ENCODE measurements at regions not wholly inside any gene's neighbourhood (a gene's known extent, or its start where the extent isn't known, plus 50 kb on each side); places are given as distances from the start of the nearest gene placed in this dataset.

DNA sequence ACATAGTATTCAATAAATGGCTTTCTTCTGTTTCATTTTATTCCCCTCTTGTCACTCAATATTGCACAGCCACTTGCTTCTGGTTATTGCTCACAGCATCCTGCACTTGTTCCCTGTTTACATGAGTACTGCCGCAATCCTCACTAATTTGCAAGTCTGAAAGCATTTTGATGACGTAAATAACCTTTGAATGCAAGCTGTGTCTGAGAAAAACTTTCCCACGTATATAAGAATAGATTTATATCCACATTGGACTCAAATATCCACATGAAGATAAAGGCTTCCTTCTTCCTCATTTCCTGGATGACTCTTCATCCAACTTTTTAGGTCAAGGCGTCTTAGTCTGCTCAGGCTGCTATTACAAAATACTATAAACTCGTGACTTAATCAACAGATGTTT is 88.2 kb upstream of the DAP start:
- Histone ChIP-seq H3K9me3 (no peaks in the 10 kb centered on the region), H3K4me3 (no peak overlapping the region), H3K36me3 (no peaks in the 10 kb centered on the region), H3K27ac (no peak overlapping the region), H3K27me3 (no peaks in the 10 kb centered on the region), H3K4me1 (peaks cover 4% of the 10 kb centered on the region)
- no peak for DNase-seq (ENCODE audit: low spot score in 2 of 2)
- no peak for TF ChIP-seq POLR2AphosphoS5 (IDR thresholded peaks at IDR 0.05)
- TF ChIP-seq EP300 (IDR thresholded peaks at IDR 0.05), result no peak
- TF ChIP-seq POLR2A (IDR thresholded peaks at IDR 0.05), result no peak
- TF ChIP-seq, protein P1, sequence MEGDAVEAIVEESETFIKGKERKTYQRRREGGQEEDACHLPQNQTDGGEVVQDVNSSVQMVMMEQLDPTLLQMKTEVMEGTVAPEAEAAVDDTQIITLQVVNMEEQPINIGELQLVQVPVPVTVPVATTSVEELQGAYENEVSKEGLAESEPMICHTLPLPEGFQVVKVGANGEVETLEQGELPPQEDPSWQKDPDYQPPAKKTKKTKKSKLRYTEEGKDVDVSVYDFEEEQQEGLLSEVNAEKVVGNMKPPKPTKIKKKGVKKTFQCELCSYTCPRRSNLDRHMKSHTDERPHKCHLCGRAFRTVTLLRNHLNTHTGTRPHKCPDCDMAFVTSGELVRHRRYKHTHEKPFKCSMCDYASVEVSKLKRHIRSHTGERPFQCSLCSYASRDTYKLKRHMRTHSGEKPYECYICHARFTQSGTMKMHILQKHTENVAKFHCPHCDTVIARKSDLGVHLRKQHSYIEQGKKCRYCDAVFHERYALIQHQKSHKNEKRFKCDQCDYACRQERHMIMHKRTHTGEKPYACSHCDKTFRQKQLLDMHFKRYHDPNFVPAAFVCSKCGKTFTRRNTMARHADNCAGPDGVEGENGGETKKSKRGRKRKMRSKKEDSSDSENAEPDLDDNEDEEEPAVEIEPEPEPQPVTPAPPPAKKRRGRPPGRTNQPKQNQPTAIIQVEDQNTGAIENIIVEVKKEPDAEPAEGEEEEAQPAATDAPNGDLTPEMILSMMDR (IDR thresholded peaks at IDR 0.05), result no peak
- WGBS, result 66% methylated on average over 5 of the region's 5 CpGs

DNA sequence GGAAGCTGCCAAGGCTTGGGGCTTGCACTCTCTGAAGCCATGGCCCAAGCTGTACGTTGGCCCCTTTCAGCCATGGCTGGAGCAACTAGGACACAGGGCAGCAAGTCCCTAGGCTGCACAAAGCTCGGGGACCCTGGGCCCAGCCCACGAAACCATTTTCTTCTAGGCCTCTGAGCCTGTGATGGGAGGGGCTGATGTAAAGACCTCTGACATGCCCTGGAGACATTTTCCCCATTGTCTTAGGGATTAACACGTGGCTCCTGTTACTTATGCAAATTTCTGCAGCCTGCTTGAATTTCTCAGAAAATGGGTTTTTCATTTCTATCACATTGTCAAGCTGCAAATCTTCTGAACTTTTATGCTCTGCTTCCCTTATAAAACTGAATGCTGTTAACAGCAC is 83.0 kb upstream of the DAP start:
- no peaks in the 10 kb centered on the region for H3K36me3 ChIP-seq
- H3K9me3 ChIP-seq, result no peaks in the 10 kb centered on the region
- TF ChIP-seq EP300 (IDR thresholded peaks at IDR 0.05) (no peak), POLR2AphosphoS5 (IDR thresholded peaks at IDR 0.05) (no peak), POLR2A (IDR thresholded peaks at IDR 0.05) (no peak)
- TF ChIP-seq, protein P1 (IDR thresholded peaks at IDR 0.05), result no peak
- no peak overlapping the region for H3K27ac ChIP-seq
- no peak for DNase-seq (ENCODE audit: low spot score in 2 of 2)
- no peaks in the 10 kb centered on the region for H3K4me1 ChIP-seq
- 76% methylated on average over 4 of the region's 4 CpGs for WGBS
- no peak overlapping the region for H3K4me3 ChIP-seq
- H3K27me3 ChIP-seq, result peaks cover 2% of the 10 kb centered on the region

DNA sequence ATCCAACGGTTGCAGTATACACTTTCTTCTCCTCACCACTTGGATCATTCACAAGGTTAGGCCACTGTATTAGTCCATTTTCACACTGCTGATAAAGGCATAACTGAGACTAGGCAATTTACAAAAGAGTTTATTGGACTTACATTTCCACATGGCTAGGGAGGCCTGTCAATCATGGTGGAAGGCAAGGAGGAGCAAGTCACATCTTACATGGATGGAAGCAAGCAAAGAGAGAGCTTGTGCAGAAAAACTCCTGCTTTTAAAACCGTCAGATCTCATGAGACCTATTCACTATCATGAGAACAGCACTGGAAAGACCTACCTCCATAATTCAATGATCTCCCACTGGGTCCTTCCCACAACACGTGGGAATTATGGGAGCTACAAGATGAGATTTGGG is 81.8 kb upstream of the DAP start:
- DNase-seq (ENCODE audit: low spot score in 2 of 2), result no peak
- Histone ChIP-seq H3K36me3 (no peaks in the 10 kb centered on the region), H3K4me1 (no peaks in the 10 kb centered on the region), H3K27ac (no peak overlapping the region), H3K4me3 (no peak overlapping the region), H3K9me3 (no peaks in the 10 kb centered on the region), H3K27me3 (peaks cover 4% of the 10 kb centered on the region)
- WGBS, result 94% methylated on average over 3 of the region's 3 CpGs
- TF ChIP-seq, protein P1 (IDR thresholded peaks at IDR 0.05), result no peak
- TF ChIP-seq POLR2A (IDR thresholded peaks at IDR 0.05), result no peak
- TF ChIP-seq EP300 (IDR thresholded peaks at IDR 0.05), result no peak
- TF ChIP-seq POLR2AphosphoS5 (IDR thresholded peaks at IDR 0.05), result no peak

DNA sequence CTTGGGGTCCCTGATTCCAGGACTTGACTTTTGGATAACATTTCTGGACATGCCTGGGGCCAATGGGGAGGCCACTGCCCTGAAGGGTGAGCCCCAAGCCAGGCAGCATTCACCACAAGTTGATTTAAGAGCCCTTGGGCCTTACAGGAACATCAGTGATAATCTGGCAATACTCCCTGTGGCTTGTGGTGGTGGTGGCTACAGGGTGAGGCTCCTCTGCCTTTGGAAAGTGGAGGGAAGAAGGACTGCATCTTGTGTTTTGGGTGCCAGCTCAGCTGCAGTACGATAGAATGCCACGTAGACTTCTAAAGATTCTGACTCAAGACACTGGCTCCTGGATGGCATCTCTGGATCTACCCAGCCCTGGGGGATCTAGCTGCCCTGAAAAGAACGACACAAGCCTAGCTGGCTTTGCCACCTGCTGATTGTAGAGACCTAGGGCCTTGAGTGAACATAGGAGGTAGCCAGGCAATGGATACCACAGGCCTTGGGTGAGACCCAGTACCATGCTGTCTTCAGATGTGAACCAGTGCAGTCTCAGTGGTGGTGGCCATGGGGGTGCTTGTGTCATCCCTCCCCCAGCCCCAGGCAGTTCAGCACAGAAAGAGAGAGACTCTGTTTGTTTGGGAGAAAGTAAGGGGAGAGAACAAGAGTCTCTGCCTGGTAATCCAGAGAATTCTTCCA is 79.0 kb upstream of the DAP start:
- H3K4me3 ChIP-seq, result no peak overlapping the region
- H3K27me3 ChIP-seq, result peaks cover 4% of the 10 kb centered on the region
- H3K9me3 ChIP-seq, result no peaks in the 10 kb centered on the region
- no peaks in the 10 kb centered on the region for H3K36me3 ChIP-seq
- H3K27ac ChIP-seq, result no peak overlapping the region
- DNase-seq (ENCODE audit: low spot score in 2 of 2), result no peak
- TF ChIP-seq EP300 (IDR thresholded peaks at IDR 0.05) (no peak), POLR2AphosphoS5 (IDR thresholded peaks at IDR 0.05) (no peak), POLR2A (IDR thresholded peaks at IDR 0.05) (no peak)
- TF ChIP-seq, protein P1 (IDR thresholded peaks at IDR 0.05), result no peak
- no peaks in the 10 kb centered on the region for H3K4me1 ChIP-seq
- WGBS, result 52% methylated on average over 3 of the region's 3 CpGs

DNA sequence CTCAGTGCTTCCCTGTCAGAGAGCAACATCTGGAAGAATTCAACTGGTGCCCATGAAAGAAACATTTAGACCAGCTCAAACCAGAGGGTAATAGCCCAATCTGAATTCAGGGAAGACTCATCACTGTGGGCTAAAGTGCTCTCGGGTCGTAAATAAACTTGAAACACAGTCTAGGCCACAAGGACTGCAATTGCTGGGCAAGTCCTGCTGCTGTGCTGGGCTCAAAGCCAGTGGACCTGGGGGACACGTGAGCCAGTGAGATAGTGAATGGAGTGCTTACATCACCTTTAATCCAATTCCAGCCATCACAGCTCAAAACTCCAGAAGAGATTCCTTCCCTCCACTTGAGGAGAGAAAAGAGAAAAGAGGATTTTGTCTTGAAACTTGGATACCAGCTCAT is 78.1 kb upstream of the DAP start:
- no peaks in the 10 kb centered on the region for H3K36me3 ChIP-seq
- H3K9me3 ChIP-seq, result no peaks in the 10 kb centered on the region
- no peak for DNase-seq (ENCODE audit: low spot score in 2 of 2)
- H3K27me3 ChIP-seq, result peaks cover 4% of the 10 kb centered on the region
- no peaks in the 10 kb centered on the region for H3K4me1 ChIP-seq
- WGBS, result 76% methylated on average over 3 of the region's 3 CpGs
- no peak for TF ChIP-seq EP300 (IDR thresholded peaks at IDR 0.05)
- TF ChIP-seq POLR2A (IDR thresholded peaks at IDR 0.05), result no peak
- TF ChIP-seq, protein P1 (IDR thresholded peaks at IDR 0.05), result no peak
- H3K27ac ChIP-seq, result no peak overlapping the region
- no peak overlapping the region for H3K4me3 ChIP-seq

All from suprapubic skin (tissue), 4 donors.